ENCODE measurements at regions not wholly inside any gene's neighbourhood (a gene's known extent, or its start where the extent isn't known, plus 50 kb on each side); places are given as distances from the start of the nearest gene placed in this dataset.

GRCh38 chr3:95048564-95048963 is 985.7 kb downstream of the NSUN3 start:
- CTCF ChIA-PET = no interaction called here
- DNase-seq = no peak
- Histone ChIP-seq H3K27me3 (replicated peaks in 2 of 5; ENCODE audit: control insufficient read depth in 4 of 5, insufficient read depth in 5 of 5, low read length in 4 of 5) (no peaks in the 10 kb centered on the region), H3K36me3 (ENCODE audit: control insufficient read depth in 4 of 4, insufficient read depth in 4 of 4, low read length in 3 of 4) (no peaks in the 10 kb centered on the region), H3K4me3 (ENCODE audit: control insufficient read depth in 1 of 7, extremely low read depth in 1 of 7, insufficient read depth in 4 of 7, low read depth in 2 of 7, low read length in 6 of 7) (no peak overlapping the region), H3K9me3 (ENCODE audit: control extremely low read depth in 1 of 5, control insufficient read depth in 4 of 5, insufficient read depth in 2 of 5, low read depth in 1 of 5, low read length in 4 of 5) (peaks cover 0 to 2% (median 0%) of the 10 kb centered on the region in 5 experiments), H3K4me1 (ENCODE audit: control extremely low read depth in 1 of 4, control insufficient read depth in 4 of 4, insufficient read depth in 4 of 4, low read length in 3 of 4) (no peaks in the 10 kb centered on the region), H3K27ac (ENCODE audit: insufficient read depth in 1 of 2, low read depth in 1 of 2, low read length in 2 of 2, poor library complexity in 1 of 2, severe bottlenecking in 2 of 2) (no peak overlapping the region)
- POLR2A ChIA-PET = no interaction called here

- peaks cover 0 to 2% (median 0%) of the 10 kb centered on the region in 5 experiments for H3K9me3 ChIP-seq (ENCODE audit: control extremely low read depth in 1 of 5, control insufficient read depth in 4 of 5, insufficient read depth in 2 of 5, low read depth in 1 of 5, low read length in 4 of 5)
- 100% methylated on average over 1 of the region's 1 CpG for WGBS (ENCODE audit: insufficient coverage)
- CTCF ChIA-PET = no interaction called here
These were observed 987.0 kb downstream of the NSUN3 start for GRCh38 chr3:95049841-95050240.

GRCh38 chr3:95055288-95055687 is 992.4 kb downstream of the NSUN3 start:
- Histone ChIP-seq H3K36me3 (ENCODE audit: control insufficient read depth in 4 of 4, insufficient read depth in 4 of 4, low read length in 3 of 4) (no peaks in the 10 kb centered on the region), H3K4me3 (ENCODE audit: control insufficient read depth in 1 of 7, extremely low read depth in 1 of 7, insufficient read depth in 4 of 7, low read depth in 2 of 7, low read length in 6 of 7) (no peak overlapping the region), H3K9me3 (ENCODE audit: control extremely low read depth in 1 of 5, control insufficient read depth in 4 of 5, insufficient read depth in 2 of 5, low read depth in 1 of 5, low read length in 4 of 5) (no peaks in the 10 kb centered on the region), H3K27ac (ENCODE audit: insufficient read depth in 1 of 2, low read depth in 1 of 2, low read length in 2 of 2, poor library complexity in 1 of 2, severe bottlenecking in 2 of 2) (no peak overlapping the region), H3K27me3 (replicated peaks in 2 of 5; ENCODE audit: control insufficient read depth in 4 of 5, insufficient read depth in 5 of 5, low read length in 4 of 5) (no peaks in the 10 kb centered on the region), H3K4me1 (ENCODE audit: control extremely low read depth in 1 of 4, control insufficient read depth in 4 of 4, insufficient read depth in 4 of 4, low read length in 3 of 4) (no peaks in the 10 kb centered on the region)
- POLR2A ChIA-PET = no interaction called here
- no peak for DNase-seq
- CTCF ChIA-PET = no interaction called here
- no CpG with 5 or more reads among the region's 2 CpGs for WGBS (ENCODE audit: insufficient coverage)

More at GRCh38 chr3:95049841-95050240, 987.0 kb downstream of the NSUN3 start:
- no peak overlapping the region for H3K4me3 ChIP-seq (ENCODE audit: control insufficient read depth in 1 of 7, extremely low read depth in 1 of 7, insufficient read depth in 4 of 7, low read depth in 2 of 7, low read length in 6 of 7)
- H3K36me3 ChIP-seq (ENCODE audit: control insufficient read depth in 4 of 4, insufficient read depth in 4 of 4, low read length in 3 of 4) = no peaks in the 10 kb centered on the region
- DNase-seq = no peak
- H3K27ac ChIP-seq (ENCODE audit: insufficient read depth in 1 of 2, low read depth in 1 of 2, low read length in 2 of 2, poor library complexity in 1 of 2, severe bottlenecking in 2 of 2) = no peak overlapping the region
- H3K27me3 ChIP-seq (replicated peaks in 2 of 5; ENCODE audit: control insufficient read depth in 4 of 5, insufficient read depth in 5 of 5, low read length in 4 of 5) = no peaks in the 10 kb centered on the region
- H3K4me1 ChIP-seq (ENCODE audit: control extremely low read depth in 1 of 4, control insufficient read depth in 4 of 4, insufficient read depth in 4 of 4, low read length in 3 of 4) = no peaks in the 10 kb centered on the region
- POLR2A ChIA-PET = no interaction called here

GRCh38 chr3:95082191-95082590 is 1019.3 kb downstream of the NSUN3 start:
- Histone ChIP-seq H3K4me3 (ENCODE audit: control insufficient read depth in 1 of 7, extremely low read depth in 1 of 7, insufficient read depth in 4 of 7, low read depth in 2 of 7, low read length in 6 of 7) (no peak overlapping the region), H3K27ac (ENCODE audit: insufficient read depth in 1 of 2, low read depth in 1 of 2, low read length in 2 of 2, poor library complexity in 1 of 2, severe bottlenecking in 2 of 2) (no peak overlapping the region), H3K36me3 (ENCODE audit: control insufficient read depth in 4 of 4, insufficient read depth in 4 of 4, low read length in 3 of 4) (no peaks in the 10 kb centered on the region), H3K9me3 (ENCODE audit: control extremely low read depth in 1 of 5, control insufficient read depth in 4 of 5, insufficient read depth in 2 of 5, low read depth in 1 of 5, low read length in 4 of 5) (no peaks in the 10 kb centered on the region), H3K27me3 (replicated peaks in 2 of 5; ENCODE audit: control insufficient read depth in 4 of 5, insufficient read depth in 5 of 5, low read length in 4 of 5) (no peaks in the 10 kb centered on the region), H3K4me1 (ENCODE audit: control extremely low read depth in 1 of 4, control insufficient read depth in 4 of 4, insufficient read depth in 4 of 4, low read length in 3 of 4) (no peaks in the 10 kb centered on the region)
- ChIA-PET POLR2A (no interaction called here), CTCF (no interaction called here)
- no peak for DNase-seq
- WGBS (ENCODE audit: insufficient coverage) = 94% methylated on average over 2 of the region's 3 CpGs

- no peak for DNase-seq
- Histone ChIP-seq H3K4me3 (ENCODE audit: control insufficient read depth in 1 of 7, extremely low read depth in 1 of 7, insufficient read depth in 4 of 7, low read depth in 2 of 7, low read length in 6 of 7) (no peak overlapping the region), H3K27me3 (replicated peaks in 2 of 5; ENCODE audit: control insufficient read depth in 4 of 5, insufficient read depth in 5 of 5, low read length in 4 of 5) (no peaks in the 10 kb centered on the region), H3K9me3 (ENCODE audit: control extremely low read depth in 1 of 5, control insufficient read depth in 4 of 5, insufficient read depth in 2 of 5, low read depth in 1 of 5, low read length in 4 of 5) (no peaks in the 10 kb centered on the region), H3K36me3 (ENCODE audit: control insufficient read depth in 4 of 4, insufficient read depth in 4 of 4, low read length in 3 of 4) (no peaks in the 10 kb centered on the region), H3K4me1 (ENCODE audit: control extremely low read depth in 1 of 4, control insufficient read depth in 4 of 4, insufficient read depth in 4 of 4, low read length in 3 of 4) (no peaks in the 10 kb centered on the region), H3K27ac (ENCODE audit: insufficient read depth in 1 of 2, low read depth in 1 of 2, low read length in 2 of 2, poor library complexity in 1 of 2, severe bottlenecking in 2 of 2) (no peak overlapping the region)
- ChIA-PET POLR2A (no interaction called here), CTCF (no interaction called here)
These were observed 1021.9 kb downstream of the NSUN3 start for GRCh38 chr3:95084738-95085137.

- no peak for DNase-seq
- Histone ChIP-seq H3K27ac (ENCODE audit: insufficient read depth in 1 of 2, low read depth in 1 of 2, low read length in 2 of 2, poor library complexity in 1 of 2, severe bottlenecking in 2 of 2) (no peak overlapping the region), H3K9me3 (ENCODE audit: control extremely low read depth in 1 of 5, control insufficient read depth in 4 of 5, insufficient read depth in 2 of 5, low read depth in 1 of 5, low read length in 4 of 5) (no peaks in the 10 kb centered on the region), H3K4me1 (ENCODE audit: control extremely low read depth in 1 of 4, control insufficient read depth in 4 of 4, insufficient read depth in 4 of 4, low read length in 3 of 4) (no peaks in the 10 kb centered on the region), H3K27me3 (replicated peaks in 2 of 5; ENCODE audit: control insufficient read depth in 4 of 5, insufficient read depth in 5 of 5, low read length in 4 of 5) (no peaks in the 10 kb centered on the region), H3K36me3 (ENCODE audit: control insufficient read depth in 4 of 4, insufficient read depth in 4 of 4, low read length in 3 of 4) (no peaks in the 10 kb centered on the region), H3K4me3 (ENCODE audit: control insufficient read depth in 1 of 7, extremely low read depth in 1 of 7, insufficient read depth in 4 of 7, low read depth in 2 of 7, low read length in 6 of 7) (no peak overlapping the region)
- POLR2A ChIA-PET = no interaction called here
- 100% methylated on average over 1 of the region's 5 CpGs for WGBS (ENCODE audit: insufficient coverage)
- CTCF ChIA-PET = no interaction called here
These were observed 1025.6 kb downstream of the NSUN3 start for GRCh38 chr3:95088464-95088863.

- no peaks in the 10 kb centered on the region for H3K36me3 ChIP-seq (ENCODE audit: control insufficient read depth in 4 of 4, insufficient read depth in 4 of 4, low read length in 3 of 4)
- DNase-seq = no peak
- no peak overlapping the region for H3K4me3 ChIP-seq (ENCODE audit: control insufficient read depth in 1 of 7, extremely low read depth in 1 of 7, insufficient read depth in 4 of 7, low read depth in 2 of 7, low read length in 6 of 7)
- ChIA-PET POLR2A (no interaction called here), CTCF (no interaction called here)
- no peaks in the 10 kb centered on the region for H3K27me3 ChIP-seq (replicated peaks in 2 of 5; ENCODE audit: control insufficient read depth in 4 of 5, insufficient read depth in 5 of 5, low read length in 4 of 5)
- H3K4me1 ChIP-seq (ENCODE audit: control extremely low read depth in 1 of 4, control insufficient read depth in 4 of 4, insufficient read depth in 4 of 4, low read length in 3 of 4) = no peaks in the 10 kb centered on the region
- no peak overlapping the region for H3K27ac ChIP-seq (ENCODE audit: insufficient read depth in 1 of 2, low read depth in 1 of 2, low read length in 2 of 2, poor library complexity in 1 of 2, severe bottlenecking in 2 of 2)
- WGBS (ENCODE audit: insufficient coverage) = 100% methylated on average over 3 of the region's 3 CpGs
- no peaks in the 10 kb centered on the region for H3K9me3 ChIP-seq (ENCODE audit: control extremely low read depth in 1 of 5, control insufficient read depth in 4 of 5, insufficient read depth in 2 of 5, low read depth in 1 of 5, low read length in 4 of 5)
These were observed 1034.6 kb downstream of the NSUN3 start for GRCh38 chr3:95097493-95097892.

GRCh38 chr3:95120921-95121320 is 1058.1 kb downstream of the NSUN3 start:
- Histone ChIP-seq H3K4me3 (ENCODE audit: control insufficient read depth in 1 of 7, extremely low read depth in 1 of 7, insufficient read depth in 4 of 7, low read depth in 2 of 7, low read length in 6 of 7) (no peak overlapping the region), H3K27ac (ENCODE audit: insufficient read depth in 1 of 2, low read depth in 1 of 2, low read length in 2 of 2, poor library complexity in 1 of 2, severe bottlenecking in 2 of 2) (no peak overlapping the region), H3K4me1 (ENCODE audit: control extremely low read depth in 1 of 4, control insufficient read depth in 4 of 4, insufficient read depth in 4 of 4, low read length in 3 of 4) (no peaks in the 10 kb centered on the region), H3K27me3 (replicated peaks in 2 of 5; ENCODE audit: control insufficient read depth in 4 of 5, insufficient read depth in 5 of 5, low read length in 4 of 5) (no peaks in the 10 kb centered on the region), H3K36me3 (ENCODE audit: control insufficient read depth in 4 of 4, insufficient read depth in 4 of 4, low read length in 3 of 4) (no peaks in the 10 kb centered on the region), H3K9me3 (ENCODE audit: control extremely low read depth in 1 of 5, control insufficient read depth in 4 of 5, insufficient read depth in 2 of 5, low read depth in 1 of 5, low read length in 4 of 5) (no peaks in the 10 kb centered on the region)
- ChIA-PET POLR2A (no interaction called here), CTCF (interaction anchor here (1.6 kb wide), 1 partner anchor 8 kb away, joined by 3 read pairs; no protein-coding TSS in a partner anchor)
- WGBS (ENCODE audit: insufficient coverage) = 29% methylated on average over 1 of the region's 3 CpGs
- no peak for DNase-seq
